Panc1 (cell line): ENCODE measurements at regions not wholly inside any gene's neighbourhood (a gene's known extent, or its start where the extent isn't known, plus 50 kb on each side); places are given as distances from the start of the nearest gene placed in this dataset.

Experiments
- ATAC-seq: fragments of 200-7000 bp; cut with Tn5 transposase; 2 replicates; pipeline ENCODE4 v1.9.1; 2020; ENCODE audit warnings: mild to moderate bottlenecking, moderate library complexity
- BruUV-seq: library from RNA; stranded (reverse); fragments of 400-500 nt; replicated peaks from 2 replicates; lab custom pipeline; 2021; lab: Mats Ljungman, UMichigan
- CTCF ChIA-PET: fragments of 300-600 bp; sonication (Branson Sonifier 250); formaldehyde crosslinking; loops from one replicate; lab custom pipeline; 2022; ENCODE audit warnings: antibody characterized with exemption; lab: Charles Lee
- POLR2A ChIA-PET: fragments of 300-600 bp; sonication (Branson Sonifier 250); formaldehyde crosslinking; loops from one replicate; lab custom pipeline; 2022; ENCODE audit warnings: antibody characterized with exemption; lab: Charles Lee
- DNase-seq: peaks from one replicate; pipeline ENCODE4 v3.0.0-alpha.2; 2010; ENCODE audit warnings: low read depth, low spot score
- H3K27ac ChIP-seq: 2 replicates; pipeline ENCODE4 v1.5.1; 2011; ENCODE audit warnings: mild to moderate bottlenecking, low read length, inconsistent platforms
- H3K27me3 ChIP-seq: fragments of 200-500 bp; sonication (Bioruptor generic); 2 replicates; pipeline ENCODE4 v1.6.0; 2014; ENCODE audit warnings: low read length, inconsistent platforms; ENCODE audit not compliant: control insufficient read depth, insufficient read depth
- H3K36me3 ChIP-seq: fragments of 200-500 bp; sonication (Bioruptor generic); 2 replicates; pipeline ENCODE4 v1.5.1; 2014; ENCODE audit warnings: inconsistent platforms, mild to moderate bottlenecking, low read length, moderate library complexity; ENCODE audit not compliant: control insufficient read depth, insufficient read depth
- H3K4me1 ChIP-seq: 2 replicates; pipeline ENCODE4 v1.5.1; 2011; ENCODE audit warnings: inconsistent platforms, mild to moderate bottlenecking, low read length, moderate library complexity; ENCODE audit not compliant: control insufficient read depth, insufficient read depth
- H3K4me3 ChIP-seq, 2 experiments: 2 replicates each; pipeline ENCODE4 v1.5.1; 2011 to 2012; ENCODE audit warnings: low read depth in 2 of 2, low read length in 2 of 2, mild to moderate bottlenecking in 2 of 2, inconsistent platforms in 1 of 2, moderate library complexity in 1 of 2
- H3K9me3 ChIP-seq: fragments of 200-500 bp; sonication (Bioruptor generic); 2 replicates; pipeline ENCODE4 v1.5.1; 2014; ENCODE audit warnings: low read depth, mild to moderate bottlenecking, inconsistent platforms, low read length, moderate library complexity; ENCODE audit not compliant: control insufficient read depth, insufficient read depth
- CTCF ChIP-seq: fragments of 450-650 bp; IDR thresholded peaks from 2 replicates; pipeline ENCODE4 v1.5.1; 2017; ENCODE audit warnings: mild to moderate bottlenecking
- POLR2AphosphoS5 ChIP-seq: IDR thresholded peaks from 2 replicates; pipeline ENCODE4 v1.6.1; 2012; ENCODE audit warnings: mild to moderate bottlenecking, low read depth, low read length, moderate library complexity
- REST ChIP-seq, 2 experiments: IDR thresholded peaks; 2 replicates each; pipeline ENCODE4 v1.6.1; 2011 to 2012; ENCODE audit warnings: low read depth in 2 of 2, control low read depth in 1 of 2, low read length in 1 of 2, mild to moderate bottlenecking in 1 of 2, moderate library complexity in 1 of 2; ENCODE audit not compliant: insufficient read depth in 1 of 2
- SIN3A ChIP-seq: IDR thresholded peaks from 2 replicates; pipeline ENCODE4 v1.6.1; 2012; ENCODE audit warnings: low read depth, mild to moderate bottlenecking, low read length, moderate library complexity, borderline replicate concordance; ENCODE audit not compliant: insufficient read depth
- TCF7L2 ChIP-seq: IDR thresholded peaks from 2 replicates; pipeline ENCODE4 v1.6.1; 2011; ENCODE audit warnings: mild to moderate bottlenecking, low read depth, low read length, inconsistent platforms
- in situ Hi-C: cut with HindIII; loops from 2 replicates; pipeline ENCODE4 v1.10.0; 2016; ENCODE audit warnings: low sequenced_read_pairs, low pct_unique_long_range_greater_than_20kb
- intact Hi-C: fragments of 100-400 bp; cut with micrococcal nuclease; formaldehyde crosslinking; loops from one replicate; pipeline ENCODE4 v1.10.0; 2022; ENCODE audit not compliant: unreplicated experiment

GRCh38 chr21:16028142-16028541 is 298.4 kb downstream of the USP25 start:
- ChIA-PET CTCF (no interaction called here), POLR2A (no interaction called here)
- Histone ChIP-seq H3K9me3 (no peaks in the 10 kb centered on the region), H3K4me3 (no peak overlapping the region), H3K27ac (no peak overlapping the region), H3K27me3 (no peaks in the 10 kb centered on the region), H3K4me1 (no peaks in the 10 kb centered on the region), H3K36me3 (no peaks in the 10 kb centered on the region)
- ATAC-seq: no peak
- in situ Hi-C loops: no loop called here
- intact Hi-C loops: no loop called here
- no peak for DNase-seq
- BruUV-seq: no TSS peak
- TF ChIP-seq POLR2AphosphoS5 (no peak), REST (IDR thresholded peaks at IDR 0.05; ENCODE audit: insufficient read depth in 1 of 2, low read depth in 2 of 2, low read length in 1 of 2) (no peak), CTCF (no peak), SIN3A (no peak), TCF7L2 (no peak)

- Histone ChIP-seq H3K27ac (no peak overlapping the region), H3K4me1 (no peaks in the 10 kb centered on the region), H3K27me3 (no peaks in the 10 kb centered on the region), H3K4me3 (no peak overlapping the region), H3K36me3 (no peaks in the 10 kb centered on the region), H3K9me3 (no peaks in the 10 kb centered on the region)
- ChIA-PET POLR2A (no interaction called here), CTCF (no interaction called here)
- no TSS peak for BruUV-seq
- no peak for DNase-seq
- intact Hi-C loops: no loop called here
- in situ Hi-C loops: no loop called here
- TF ChIP-seq POLR2AphosphoS5 (no peak), TCF7L2 (no peak), CTCF (no peak), SIN3A (no peak), REST (IDR thresholded peaks at IDR 0.05; ENCODE audit: insufficient read depth in 1 of 2, low read depth in 2 of 2, low read length in 1 of 2) (no peak)
- ATAC-seq: no peak
Measured at GRCh38 chr21:16028941-16029464, 299.2 kb downstream of the USP25 start.
